HG02678 (cell line): ENCODE measurements at regions not wholly inside any gene's neighbourhood (a gene's known extent, or its start where the extent isn't known, plus 50 kb on each side); places are given as distances from the start of the nearest gene placed in this dataset.

Experiments used
- ATAC-seq: cut with Tn5 transposase; IDR thresholded peaks from one replicate; pipeline ENCODE4 v1.9.1; 2021; ENCODE audit warnings: mild to moderate bottlenecking, moderate library complexity; ENCODE audit not compliant: unreplicated experiment

GRCh38 chr10:124288928-124289850, 129.5 kb downstream of the OAT start:
- no peak for ATAC-seq

- ATAC-seq, result no peak
Measured at GRCh38 chr10:124288486-124288885, 130.2 kb downstream of the OAT start.

GRCh38 chr10:124287791-124288190, 130.9 kb downstream of the OAT start:
- no peak for ATAC-seq

- no peak for ATAC-seq
Measured at GRCh38 chr10:124287071-124287685, 131.5 kb downstream of the OAT start.

GRCh38 chr10:124286621-124287020, 132.1 kb downstream of the OAT start:
- ATAC-seq, result no peak

GRCh38 chr10:124285587-124286527, 132.9 kb downstream of the OAT start:
- ATAC-seq, result peak; percentile 67

- no peak for ATAC-seq
Measured at GRCh38 chr10:124283949-124284250, 134.8 kb downstream of the OAT start.

GRCh38 chr10:124283215-124283948, 135.3 kb downstream of the OAT start:
- ATAC-seq, result no peak

- no peak for ATAC-seq
Measured at GRCh38 chr10:124282326-124282725, 136.4 kb downstream of the OAT start.

- ATAC-seq, result no peak
Measured at GRCh38 chr10:124281666-124282065, 137.1 kb downstream of the OAT start.

GRCh38 chr10:124280916-124281315, 137.8 kb downstream of the OAT start:
- no peak for ATAC-seq

- ATAC-seq, result no peak
Measured at GRCh38 chr10:124279882-124280281, 138.8 kb downstream of the OAT start.

GRCh38 chr10:124279298-124279697, 139.4 kb downstream of the OAT start:
- no peak for ATAC-seq

GRCh38 chr10:124278356-124278755, 140.4 kb downstream of the OAT start:
- ATAC-seq, result no peak

GRCh38 chr10:124273141-124273540, 145.6 kb downstream of the OAT start:
- no peak for ATAC-seq

- ATAC-seq, result no peak
Measured at GRCh38 chr10:124271676-124272075, 147.0 kb downstream of the OAT start.

GRCh38 chr10:124270530-124271327, 148.0 kb downstream of the OAT start:
- no peak for ATAC-seq

- ATAC-seq, result no peak
Measured at GRCh38 chr10:124268976-124269375, 149.7 kb downstream of the OAT start.

GRCh38 chr10:124267911-124268549, 150.7 kb downstream of the OAT start:
- ATAC-seq, result no peak
